Calu3 (cell line): ENCODE measurements at regions not wholly inside any gene's neighbourhood (a gene's known extent, or its start where the extent isn't known, plus 50 kb on each side); places are given as distances from the start of the nearest gene placed in this dataset.

Experiments
- BruUV-seq: library from RNA; stranded (reverse); fragments of 400-500 nt; replicated peaks from 2 replicates; lab custom pipeline; 2021; lab: Mats Ljungman, UMichigan
- CTCF ChIA-PET: fragments of 300-600 bp; sonication (Branson Sonifier 250); formaldehyde crosslinking; loops from one replicate; lab custom pipeline; 2022; ENCODE audit warnings: antibody characterized with exemption; lab: Charles Lee
- DNase-seq: peaks from one replicate; pipeline ENCODE4 v3.0.0; 2022
- H3K27ac Mint-ChIP-seq: one replicate; pipeline ENCODE4 v1.8.0; 2022; ENCODE audit warnings: mixed read lengths; ENCODE audit not compliant: unreplicated experiment
- H3K27me3 Mint-ChIP-seq: one replicate; pipeline ENCODE4 v1.8.0; 2022; ENCODE audit warnings: mixed read lengths; ENCODE audit not compliant: unreplicated experiment
- H3K36me3 Mint-ChIP-seq: one replicate; pipeline ENCODE4 v1.8.0; 2022; ENCODE audit warnings: mild to moderate bottlenecking, moderate library complexity, mixed read lengths; ENCODE audit not compliant: insufficient read depth, unreplicated experiment
- H3K4me1 Mint-ChIP-seq: one replicate; pipeline ENCODE4 v1.8.0; 2022; ENCODE audit warnings: mild to moderate bottlenecking, low read depth, mixed read lengths; ENCODE audit not compliant: unreplicated experiment
- H3K4me3 Mint-ChIP-seq: one replicate; pipeline ENCODE4 v1.8.0; 2022; ENCODE audit warnings: mild to moderate bottlenecking, low read depth, moderate library complexity, mixed read lengths; ENCODE audit not compliant: unreplicated experiment
- H3K9me3 Mint-ChIP-seq: one replicate; pipeline ENCODE4 v1.8.0; 2022; ENCODE audit warnings: low read depth, mixed read lengths; ENCODE audit not compliant: unreplicated experiment
- intact Hi-C: fragments of 100-400 bp; cut with micrococcal nuclease; formaldehyde crosslinking; loops from one replicate; pipeline ENCODE4 v1.10.0; 2022; ENCODE audit not compliant: unreplicated experiment
- TF ChIP-seq, protein P1 (sequence below): fragments of 200-600 bp; IDR thresholded peaks from one replicate; pipeline ENCODE4 v1.8.0; 2022; ENCODE audit warnings: antibody characterized with exemption; ENCODE audit not compliant: unreplicated experiment

DNA sequence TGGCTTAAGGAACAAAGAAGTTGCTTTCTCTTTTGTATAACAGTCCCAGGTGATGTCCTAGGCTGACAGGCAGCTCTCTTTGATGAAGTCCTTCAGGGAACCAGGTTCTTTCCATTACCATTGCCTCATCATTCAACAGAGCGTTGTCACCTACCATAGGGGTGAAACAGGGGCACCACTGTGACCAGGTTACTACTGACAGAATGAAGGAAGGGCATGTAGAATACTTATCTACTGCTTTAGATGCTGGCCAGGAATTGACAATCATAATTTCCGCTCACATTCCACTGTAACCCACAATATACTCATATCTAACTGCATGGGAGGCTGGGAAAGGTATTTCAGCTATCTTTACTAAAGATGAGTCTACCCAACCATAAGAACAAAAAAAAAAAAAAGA, 148.0 kb upstream of the FNDC3A start:
- TF ChIP-seq, protein P1, sequence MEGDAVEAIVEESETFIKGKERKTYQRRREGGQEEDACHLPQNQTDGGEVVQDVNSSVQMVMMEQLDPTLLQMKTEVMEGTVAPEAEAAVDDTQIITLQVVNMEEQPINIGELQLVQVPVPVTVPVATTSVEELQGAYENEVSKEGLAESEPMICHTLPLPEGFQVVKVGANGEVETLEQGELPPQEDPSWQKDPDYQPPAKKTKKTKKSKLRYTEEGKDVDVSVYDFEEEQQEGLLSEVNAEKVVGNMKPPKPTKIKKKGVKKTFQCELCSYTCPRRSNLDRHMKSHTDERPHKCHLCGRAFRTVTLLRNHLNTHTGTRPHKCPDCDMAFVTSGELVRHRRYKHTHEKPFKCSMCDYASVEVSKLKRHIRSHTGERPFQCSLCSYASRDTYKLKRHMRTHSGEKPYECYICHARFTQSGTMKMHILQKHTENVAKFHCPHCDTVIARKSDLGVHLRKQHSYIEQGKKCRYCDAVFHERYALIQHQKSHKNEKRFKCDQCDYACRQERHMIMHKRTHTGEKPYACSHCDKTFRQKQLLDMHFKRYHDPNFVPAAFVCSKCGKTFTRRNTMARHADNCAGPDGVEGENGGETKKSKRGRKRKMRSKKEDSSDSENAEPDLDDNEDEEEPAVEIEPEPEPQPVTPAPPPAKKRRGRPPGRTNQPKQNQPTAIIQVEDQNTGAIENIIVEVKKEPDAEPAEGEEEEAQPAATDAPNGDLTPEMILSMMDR, result no peak
- peaks cover 4% of the 10 kb centered on the region for H3K9me3 Mint-ChIP-seq
- no TSS peak for BruUV-seq
- H3K27me3 Mint-ChIP-seq, result no peaks in the 10 kb centered on the region
- no peaks in the 10 kb centered on the region for H3K36me3 Mint-ChIP-seq
- no peak for DNase-seq
- H3K4me3 Mint-ChIP-seq, result no peak overlapping the region
- intact Hi-C loops, result no loop called here
- CTCF ChIA-PET, result no interaction called here
- peaks cover 10% of the 10 kb centered on the region for H3K4me1 Mint-ChIP-seq
- H3K27ac Mint-ChIP-seq, result no peak overlapping the region

DNA sequence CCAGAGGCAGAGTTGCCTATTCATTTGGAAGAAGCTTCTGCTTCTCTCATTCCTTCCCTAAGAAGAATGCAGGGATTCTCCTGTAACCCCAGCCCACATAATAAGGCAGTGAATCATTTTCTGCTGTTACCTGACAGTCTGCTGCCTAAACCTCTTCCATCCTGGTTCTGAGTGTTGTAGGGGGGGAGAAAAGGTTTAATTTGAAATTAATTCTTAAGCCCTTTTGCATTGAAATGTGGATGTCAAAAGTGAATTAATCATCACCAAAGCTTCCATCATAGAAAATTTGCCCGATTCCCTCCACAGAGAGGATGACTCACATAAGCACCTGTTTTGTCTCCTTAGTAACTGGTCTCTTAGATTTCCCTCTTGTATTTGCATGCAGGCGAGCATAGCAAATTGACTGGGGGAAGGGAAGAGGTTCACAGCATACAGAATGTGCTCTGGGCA, 146.7 kb upstream of the FNDC3A start:
- Mint-ChIP-seq H3K27me3 (no peaks in the 10 kb centered on the region), H3K4me1 (peaks cover 10% of the 10 kb centered on the region), H3K9me3 (peaks cover 4% of the 10 kb centered on the region), H3K36me3 (no peaks in the 10 kb centered on the region), H3K4me3 (no peak overlapping the region), H3K27ac (peak overlapping the region; percentile 47)
- peak; percentile 19 for DNase-seq
- BruUV-seq, result no TSS peak
- intact Hi-C loops, result no loop called here
- CTCF ChIA-PET, result interaction anchor here (1.1 kb wide), 1 partner anchor 9 kb away, joined by 4 read pairs; no protein-coding TSS in a partner anchor
- TF ChIP-seq, protein P1, result no peak

DNA sequence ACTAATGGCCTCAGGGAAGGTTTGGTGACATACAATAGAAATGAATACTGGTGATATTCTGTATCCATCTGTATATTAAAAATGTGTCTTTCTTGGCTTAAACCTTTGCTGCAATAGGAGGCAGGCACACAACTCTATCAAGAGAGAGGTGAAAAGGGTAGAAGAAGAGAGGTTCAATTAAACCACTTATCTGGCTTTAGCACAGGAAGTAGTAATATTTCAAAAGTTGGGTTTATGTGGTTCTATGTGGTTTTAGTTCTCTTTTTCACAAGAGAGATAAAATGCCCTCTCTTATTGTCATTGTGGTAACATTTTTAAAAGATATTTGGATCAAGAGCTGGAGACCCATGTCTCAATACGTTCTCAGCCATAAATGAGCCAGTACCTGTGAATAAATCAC, 146.2 kb upstream of the FNDC3A start:
- no peak for DNase-seq
- TF ChIP-seq, protein P1, result no peak
- H3K27me3 Mint-ChIP-seq, result no peaks in the 10 kb centered on the region
- intact Hi-C loops, result no loop called here
- H3K9me3 Mint-ChIP-seq, result peaks cover 4% of the 10 kb centered on the region
- no TSS peak for BruUV-seq
- H3K36me3 Mint-ChIP-seq, result no peaks in the 10 kb centered on the region
- CTCF ChIA-PET, result interaction anchor here (1.1 kb wide), 1 partner anchor 9 kb away, joined by 4 read pairs; no protein-coding TSS in a partner anchor
- no peak overlapping the region for H3K4me3 Mint-ChIP-seq
- peak overlapping the region; percentile 47 for H3K27ac Mint-ChIP-seq
- peaks cover 10% of the 10 kb centered on the region for H3K4me1 Mint-ChIP-seq

DNA sequence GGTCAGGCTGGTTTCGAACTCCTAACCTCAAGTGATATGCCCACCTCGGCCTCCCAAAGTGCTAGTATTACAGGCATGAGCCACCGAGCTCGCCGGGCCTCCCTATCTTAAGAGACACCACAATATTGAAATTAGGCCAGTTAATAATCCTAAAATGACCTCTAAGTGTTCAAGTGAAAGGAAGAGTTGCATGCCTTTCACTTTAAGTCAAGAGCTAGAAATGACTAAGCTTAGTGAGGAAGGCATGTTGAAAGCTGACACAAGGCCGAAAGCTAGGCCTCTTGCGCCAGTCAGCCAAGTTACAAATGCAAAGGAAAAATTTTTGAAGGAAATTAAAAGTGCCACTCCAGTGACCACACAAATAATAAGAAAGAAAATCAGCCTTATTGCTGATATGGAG, 144.5 kb upstream of the FNDC3A start:
- intact Hi-C loops, result no loop called here
- BruUV-seq, result no TSS peak
- CTCF ChIA-PET, result no interaction called here
- Mint-ChIP-seq H3K9me3 (peaks cover 4% of the 10 kb centered on the region), H3K27me3 (no peaks in the 10 kb centered on the region), H3K4me3 (no peak overlapping the region), H3K36me3 (no peaks in the 10 kb centered on the region), H3K27ac (no peak overlapping the region), H3K4me1 (peaks cover 10% of the 10 kb centered on the region)
- DNase-seq, result no peak
- TF ChIP-seq, protein P1, result no peak
